Erythroblast (primary cell): ENCODE measurements at regions not wholly inside any gene's neighbourhood (a gene's known extent, or its start where the extent isn't known, plus 50 kb on each side); places are given as distances from the start of the nearest gene placed in this dataset.

Experiments used
- GATA1 ChIP-seq: IDR thresholded peaks from 2 replicates; pipeline ENCODE4 v1.6.1; 2011; ENCODE audit warnings: low read depth, mild to moderate bottlenecking, control low read depth, low read length, moderate library complexity
- POLR2A ChIP-seq: IDR thresholded peaks from 2 replicates; pipeline ENCODE4 v1.6.1; 2011; ENCODE audit warnings: mild to moderate bottlenecking, low read length

DNA sequence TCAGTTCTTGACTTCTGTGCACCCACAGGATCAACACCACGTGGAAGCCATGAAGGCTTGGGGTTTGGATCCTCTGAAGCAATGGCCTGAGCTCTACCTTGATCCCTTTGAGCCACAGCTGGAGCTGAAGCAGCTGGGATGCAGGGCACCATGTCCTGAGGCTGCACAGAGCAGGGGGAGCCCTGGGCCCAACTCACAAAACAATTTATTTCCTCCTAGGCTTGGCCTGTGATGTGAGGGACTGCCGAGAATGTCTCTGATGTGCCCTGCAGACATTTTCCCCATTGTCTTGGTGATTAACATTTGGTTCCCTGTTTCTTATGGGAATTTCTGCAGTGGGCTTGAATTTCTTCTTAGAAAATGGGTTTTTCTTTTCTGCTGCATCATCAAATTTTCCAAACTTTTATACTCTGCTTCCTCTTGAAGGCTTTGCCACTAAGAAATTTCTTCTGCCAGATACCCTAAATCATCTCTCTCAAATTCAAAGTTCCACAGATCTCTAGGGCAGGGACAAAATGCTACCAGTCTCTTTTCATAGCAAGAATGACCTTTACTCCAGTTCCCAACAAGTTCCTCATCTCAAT is 288.2 kb downstream of the CCDC59 start:
- TF ChIP-seq POLR2A = no peak
- TF ChIP-seq GATA1 = no peak
